Loucy (cell line): ENCODE measurements at regions not wholly inside any gene's neighbourhood (a gene's known extent, or its start where the extent isn't known, plus 50 kb on each side); places are given as distances from the start of the nearest gene placed in this dataset.

Source experiments
- H2AFZ ChIP-seq: fragments of 200-600 bp; sonication (generic); 2 replicates; pipeline ENCODE4 v1.6.0; 2016; ENCODE audit warnings: antibody characterized with exemption, mild to moderate bottlenecking, low read length, moderate library complexity
- H3F3A ChIP-seq: fragments of 200-600 bp; 2 replicates; pipeline ENCODE4 v1.6.0; 2016; ENCODE audit warnings: antibody characterized with exemption, low read depth, mild to moderate bottlenecking
- H3K27me3 ChIP-seq: fragments of 200-600 bp; sonication (generic); 2 replicates; pipeline ENCODE4 v1.6.1; 2014; ENCODE audit warnings: low read length, mild to moderate bottlenecking; ENCODE audit not compliant: insufficient read depth, poor library complexity, severe bottlenecking
- H3K36me3 ChIP-seq: fragments of 200-600 bp; sonication (generic); 2 replicates; pipeline ENCODE4 v1.6.1; 2016; ENCODE audit warnings: low read length; ENCODE audit not compliant: insufficient read depth
- H3K4me1 ChIP-seq: fragments of 200-600 bp; sonication (generic); 2 replicates; pipeline ENCODE4 v1.5.1; 2014; ENCODE audit warnings: low read length, mild to moderate bottlenecking; ENCODE audit not compliant: insufficient read depth, poor library complexity, severe bottlenecking
- H3K4me2 ChIP-seq: fragments of 200-600 bp; sonication (generic); 2 replicates; pipeline ENCODE4 v1.6.0; 2014; ENCODE audit warnings: antibody characterized with exemption, low read length, low read depth, mild to moderate bottlenecking; ENCODE audit not compliant: poor library complexity, severe bottlenecking
- H3K4me3 ChIP-seq: fragments of 200-600 bp; sonication (generic); 2 replicates; pipeline ENCODE4 v1.5.1; 2014; ENCODE audit warnings: low read length, mild to moderate bottlenecking, mixed read lengths; ENCODE audit not compliant: poor library complexity, severe bottlenecking
- H3K79me2 ChIP-seq: fragments of 200-600 bp; sonication (generic); 2 replicates; pipeline ENCODE4 v1.6.1; 2014; ENCODE audit warnings: low read length; ENCODE audit not compliant: insufficient read depth
- H3K9ac ChIP-seq: fragments of 200-600 bp; sonication (generic); 2 replicates; pipeline ENCODE4 v1.6.0; 2014; ENCODE audit warnings: mild to moderate bottlenecking, low read depth, low read length, moderate library complexity; ENCODE audit not compliant: poor library complexity, severe bottlenecking
- H3K9me2 ChIP-seq: fragments of 200-600 bp; sonication (generic); replicated peaks from 2 replicates; pipeline ENCODE4 v1.6.1; 2016; ENCODE audit warnings: low read depth, low read length, mixed read lengths
- H3K9me3 ChIP-seq: fragments of 200-600 bp; sonication (generic); 2 replicates; pipeline ENCODE4 v1.6.1; 2014; ENCODE audit warnings: mild to moderate bottlenecking, antibody characterized with exemption, low read length, low read depth; ENCODE audit not compliant: insufficient read depth
- H4K20me1 ChIP-seq: fragments of 200-600 bp; sonication (generic); 2 replicates; pipeline ENCODE4 v1.6.0; 2014; ENCODE audit warnings: antibody characterized with exemption, low read length, mild to moderate bottlenecking; ENCODE audit not compliant: insufficient read depth, poor library complexity, severe bottlenecking
- CTCF ChIP-seq: fragments of 200-600 bp; sonication (generic); conservative IDR thresholded peaks from 2 replicates; pipeline ENCODE4 v1.5.1; 2014; ENCODE audit warnings: mild to moderate bottlenecking, antibody characterized with exemption, low read length
- EZH2phosphoT487 ChIP-seq: fragments of 200-600 bp; IDR thresholded peaks from 2 replicates; pipeline ENCODE4 v1.6.1; 2018; ENCODE audit warnings: antibody characterized with exemption, mild to moderate bottlenecking, moderate library complexity, borderline replicate concordance

GRCh38 chr2:235413064-235413463 is 80.8 kb upstream of the AGAP1 start:
- TF ChIP-seq CTCF = no peak
- TF ChIP-seq EZH2phosphoT487 = no peak
- Histone ChIP-seq H2AFZ (no peak overlapping the region), H3K27me3 (no peaks in the 10 kb centered on the region), H3K4me2 (no peak overlapping the region), H3K9me2 (no peaks in the 10 kb centered on the region), H4K20me1 (no peaks in the 10 kb centered on the region), H3F3A (no peaks in the 10 kb centered on the region), H3K36me3 (no peaks in the 10 kb centered on the region), H3K9me3 (peaks cover 2% of the 10 kb centered on the region; the same call in 1 of the 2 replicates), H3K4me3 (no peak overlapping the region), H3K4me1 (no peaks in the 10 kb centered on the region), H3K9ac (no peak overlapping the region), H3K79me2 (no peaks in the 10 kb centered on the region)

- no peaks in the 10 kb centered on the region for H3K36me3 ChIP-seq
- TF ChIP-seq EZH2phosphoT487 (no peak), CTCF (no peak)
- no peak overlapping the region for H3K4me2 ChIP-seq
- no peaks in the 10 kb centered on the region for H3K4me1 ChIP-seq
- no peaks in the 10 kb centered on the region for H3K9me2 ChIP-seq
- H3K79me2 ChIP-seq = no peaks in the 10 kb centered on the region
- no peak overlapping the region for H3K4me3 ChIP-seq
- peaks cover 2% of the 10 kb centered on the region; the same call in 1 of the 2 replicates for H3K9me3 ChIP-seq
- no peaks in the 10 kb centered on the region for H3K27me3 ChIP-seq
- no peak overlapping the region for H2AFZ ChIP-seq
- H3K9ac ChIP-seq = no peak overlapping the region
- H3F3A ChIP-seq = no peaks in the 10 kb centered on the region
- no peaks in the 10 kb centered on the region for H4K20me1 ChIP-seq
Measured at GRCh38 chr2:235414422-235414821, 79.4 kb upstream of the AGAP1 start.

- Histone ChIP-seq H3F3A (no peaks in the 10 kb centered on the region), H3K4me2 (no peak overlapping the region), H3K4me1 (no peaks in the 10 kb centered on the region), H3K4me3 (no peak overlapping the region), H4K20me1 (no peaks in the 10 kb centered on the region), H3K36me3 (no peaks in the 10 kb centered on the region), H3K9ac (no peak overlapping the region), H2AFZ (no peak overlapping the region), H3K79me2 (no peaks in the 10 kb centered on the region), H3K9me2 (no peaks in the 10 kb centered on the region), H3K27me3 (no peaks in the 10 kb centered on the region), H3K9me3 (peaks cover 2% of the 10 kb centered on the region; the same call in 1 of the 2 replicates)
- TF ChIP-seq CTCF = no peak
- TF ChIP-seq EZH2phosphoT487 = no peak
Measured at GRCh38 chr2:235416858-235417499, 76.9 kb upstream of the AGAP1 start.
